Psoas muscle (tissue), 7 donors: ENCODE measurements at regions not wholly inside any gene's neighbourhood (a gene's known extent, or its start where the extent isn't known, plus 50 kb on each side); places are given as distances from the start of the nearest gene placed in this dataset.

ENCODE experiments used
- ATAC-seq, 4 donors: fragments of 200-7000 bp; cut with Tn5 transposase; one replicate each; pipeline ENCODE4 v1.9.1; 2020; ENCODE audit warnings: moderate library complexity in 3 of 4, mild to moderate bottlenecking in 2 of 4
- DNase-seq, 2 donors: peaks; one replicate each; pipeline ENCODE4 v3.0.0-alpha.2; 2020
- H3K27ac ChIP-seq: fragments of 200-600 bp; one replicate; pipeline ENCODE4 v1.8.0; 2022
- H3K27me3 ChIP-seq, 3 donors: fragments of 200-600 bp in 1 of 3; one replicate each; pipeline versions ENCODE4 v1.6.1 to v1.8.0; 2013 to 2022; ENCODE audit warnings: low read length in 2 of 3, mild to moderate bottlenecking in 2 of 3, moderate library complexity in 1 of 3; ENCODE audit not compliant: insufficient read depth in 3 of 3
- H3K36me3 ChIP-seq, 2 donors: fragments of 200-600 bp in 1 of 2; one replicate each; pipeline versions ENCODE4 v1.6.1 to v1.8.0; 2013 to 2022; ENCODE audit warnings: low read depth in 1 of 2, mild to moderate bottlenecking in 1 of 2, moderate library complexity in 1 of 2; ENCODE audit not compliant: insufficient read depth in 1 of 2
- H3K4me1 ChIP-seq: fragments of 200-600 bp; one replicate; pipeline ENCODE4 v1.8.0; 2022
- H3K4me3 ChIP-seq: fragments of 200-600 bp; one replicate; pipeline ENCODE4 v1.8.0; 2022; ENCODE audit warnings: mild to moderate bottlenecking
- H3K9me3 ChIP-seq: fragments of 200-600 bp; one replicate; pipeline ENCODE4 v1.8.0; 2022
- CTCF ChIP-seq: fragments of 200-600 bp; IDR thresholded peaks from one replicate; pipeline ENCODE4 v1.8.0; 2022; ENCODE audit warnings: antibody characterized with exemption
- WGBS, 3 donors: extraction: QIAGEN DNeasy Blood & Tissue Kit; methylation state at CpG; one replicate each; pipeline versions ENCODE4 v1.1.6 to v1.1.7; 2013; 5-methylcytosine and 5-hydroxymethylcytosine counted together
- intact Hi-C, 2 donors: fragments of 100-400 bp; cut with DNase I; formaldehyde crosslinking; loops; one replicate each; pipeline versions ENCODE4 v1.11.0 to v1.14.2; 2022
- donor health status: healthy with polysubstance abuse.
- donor health status: DM: no; HTN: no; CAD: no; lungs with moderate emphysema.
- donor health status: Bipolar disorder and iron deficiency.
- donor health status: healthy.
- donor health status: DM: yes; HTN: yes; CAD: no.
- donor health status: DM: no; HTN: no; CAD: no.
- donor health status: DM: yes; HTN: yes; CAD: no.

- intact Hi-C loops: no loop called here
- whole genome bisulfite sequencing, 3 donors: 60 to 71% (median 66%) methylated on average over 3 of the region's 3 CpGs
- no peak for TF ChIP-seq CTCF
- H3K4me1 ChIP-seq: no peaks in the 10 kb centered on the region
- ATAC-seq (no peak), DNase-seq (no peak)
- H3K27ac ChIP-seq: no peak overlapping the region
- no peaks in the 10 kb centered on the region for H3K27me3 ChIP-seq
- no peaks in the 10 kb centered on the region for H3K36me3 ChIP-seq
- no peak overlapping the region for H3K4me3 ChIP-seq
- no peaks in the 10 kb centered on the region for H3K9me3 ChIP-seq
Observed at GRCh38 chr9:10785255-10785654, 172.5 kb upstream of the PTPRD start.

GRCh38 chr9:10793306-10793705 lies 180.5 kb upstream of the PTPRD start:
- Histone ChIP-seq H3K4me1 (no peaks in the 10 kb centered on the region), H3K27ac (no peak overlapping the region), H3K36me3 (no peaks in the 10 kb centered on the region), H3K9me3 (no peaks in the 10 kb centered on the region), H3K4me3 (no peak overlapping the region), H3K27me3 (no peaks in the 10 kb centered on the region)
- 28 to 46% (median 34%) methylated on average over 1 of the region's 1 CpG for WGBS, 3 donors
- TF ChIP-seq CTCF: no peak
- ATAC-seq: no peak
- intact Hi-C loops: no loop called here
- no peak for DNase-seq

GRCh38 chr9:10804486-10804885 lies 191.7 kb upstream of the PTPRD start:
- no peak for ATAC-seq
- H3K9me3 ChIP-seq: no peaks in the 10 kb centered on the region
- no peak for TF ChIP-seq CTCF
- H3K27ac ChIP-seq: no peak overlapping the region
- H3K4me3 ChIP-seq: no peak overlapping the region
- no peaks in the 10 kb centered on the region for H3K4me1 ChIP-seq
- no peak for DNase-seq
- intact Hi-C loops: loop anchor here in 1 of 2 donors (10.0 kb wide), 1 partner anchor 60 kb away; no protein-coding TSS in a partner anchor
- H3K27me3 ChIP-seq: no peaks in the 10 kb centered on the region
- WGBS, 3 donors: 62 to 68% (median 63%) methylated on average over 2 of the region's 2 CpGs
- H3K36me3 ChIP-seq: no peaks in the 10 kb centered on the region

- Histone ChIP-seq H3K4me1 (no peaks in the 10 kb centered on the region), H3K4me3 (no peak overlapping the region), H3K27me3 (no peaks in the 10 kb centered on the region), H3K36me3 (no peaks in the 10 kb centered on the region), H3K9me3 (no peaks in the 10 kb centered on the region), H3K27ac (no peak overlapping the region)
- ATAC-seq (no peak), DNase-seq (no peak)
- TF ChIP-seq CTCF: no peak
- intact Hi-C loops: loop anchor here in 1 of 2 donors (10.0 kb wide), 1 partner anchor 58 kb away; no protein-coding TSS in a partner anchor
- WGBS, 3 donors: 39 to 49% (median 45%) methylated on average over 3 of the region's 3 CpGs
Observed at GRCh38 chr9:10806868-10807267, 194.1 kb upstream of the PTPRD start.

- ATAC-seq (no peak), DNase-seq (no peak)
- Histone ChIP-seq H3K36me3 (no peaks in the 10 kb centered on the region), H3K27ac (no peak overlapping the region), H3K4me1 (no peaks in the 10 kb centered on the region), H3K9me3 (no peaks in the 10 kb centered on the region), H3K27me3 (peaks cover 0 to 2% (median 0%) of the 10 kb centered on the region in 3 donors), H3K4me3 (no peak overlapping the region)
- intact Hi-C loops: no loop called here
- WGBS, 3 donors: 7 to 26% (median 21%) methylated on average over 1 of the region's 1 CpG
- no peak for TF ChIP-seq CTCF
Observed at GRCh38 chr9:10818206-10818605, 205.4 kb upstream of the PTPRD start.
